Muscle layer of colon (tissue), 2 donors: ENCODE measurements at regions not wholly inside any gene's neighbourhood (a gene's known extent, or its start where the extent isn't known, plus 50 kb on each side); places are given as distances from the start of the nearest gene placed in this dataset.
"Not testable (repeated sequence)": the region's sequence is repeated elsewhere in the genome, so short reads cannot be mapped to it uniquely, and the experiment has no call there.

Experiments
- H3K27ac ChIP-seq: one replicate; pipeline ENCODE4 v1.7.0; 2013; ENCODE audit warnings: low read depth, mild to moderate bottlenecking, low read length, moderate library complexity
- H3K27me3 ChIP-seq, 2 donors: one replicate each; pipeline ENCODE4 v1.7.0; 2013; ENCODE audit warnings: low read length in 2 of 2, mild to moderate bottlenecking in 2 of 2; ENCODE audit not compliant: insufficient read depth in 2 of 2, control insufficient read depth in 1 of 2
- H3K36me3 ChIP-seq: one replicate; pipeline ENCODE4 v1.7.0; 2013; ENCODE audit warnings: mild to moderate bottlenecking, low read length; ENCODE audit not compliant: insufficient read depth
- H3K4me1 ChIP-seq: one replicate; pipeline ENCODE4 v1.7.0; 2013; ENCODE audit warnings: mild to moderate bottlenecking, low read length; ENCODE audit not compliant: insufficient read depth
- H3K4me3 ChIP-seq, 2 donors: one replicate each; pipeline ENCODE4 v1.7.0; 2013; ENCODE audit warnings: low read length in 2 of 2, low read depth in 1 of 2, mild to moderate bottlenecking in 1 of 2, moderate library complexity in 1 of 2
- H3K9ac ChIP-seq: one replicate; pipeline ENCODE4 v1.7.0; 2013; ENCODE audit warnings: low read length
- H3K9me3 ChIP-seq: one replicate; pipeline ENCODE4 v1.7.0; 2013; ENCODE audit warnings: mild to moderate bottlenecking, low read length
- donor health status: abdominal sarcoma.
- donor health status: Adenocarcinoma of cecum.

DNA sequence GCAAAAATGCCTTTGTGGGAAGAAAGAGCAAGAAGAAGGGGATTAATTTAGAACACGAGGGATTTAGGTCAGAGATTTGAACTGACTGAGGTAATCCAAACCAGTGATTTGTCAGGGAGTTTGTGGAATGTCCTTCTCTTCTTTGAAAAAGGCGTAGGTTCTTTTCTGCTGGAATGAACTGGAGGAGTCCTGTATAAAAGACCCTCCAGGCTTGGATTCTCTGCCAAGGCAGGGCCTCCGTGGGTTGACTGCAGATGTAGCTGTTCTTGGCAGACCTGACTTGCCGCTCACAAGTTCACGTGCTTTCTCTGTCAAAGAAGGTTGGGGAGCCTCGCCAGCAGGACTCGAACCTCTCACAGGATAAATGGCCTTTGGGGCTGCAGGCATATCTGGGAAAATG is 62.8 kb upstream of the STC2 start:
- no peak overlapping the region for H3K4me3 ChIP-seq
- no peak overlapping the region for H3K27ac ChIP-seq
- H3K9me3 ChIP-seq = no peaks in the 10 kb centered on the region
- H3K27me3 ChIP-seq = no peaks in the 10 kb centered on the region
- H3K36me3 ChIP-seq = no peaks in the 10 kb centered on the region
- H3K4me1 ChIP-seq = no peaks in the 10 kb centered on the region
- H3K9ac ChIP-seq = no peak overlapping the region

GRCh38 chr5:173387293-173387692 is 59.1 kb upstream of the STC2 start:
- H3K4me3 ChIP-seq = not testable (repeated sequence)

GRCh38 chr5:173385832-173386360 is 57.7 kb upstream of the STC2 start:
- no peaks in the 10 kb centered on the region for H3K9me3 ChIP-seq
- H3K36me3 ChIP-seq = no peaks in the 10 kb centered on the region
- no peaks in the 10 kb centered on the region for H3K4me1 ChIP-seq
- no peaks in the 10 kb centered on the region for H3K27me3 ChIP-seq
- no peak overlapping the region for H3K27ac ChIP-seq
- H3K9ac ChIP-seq = no peak overlapping the region
- no peak overlapping the region for H3K4me3 ChIP-seq

More at GRCh38 chr5:173387293-173387692, 59.1 kb upstream of the STC2 start:
- not testable (repeated sequence) for H3K27me3 ChIP-seq, H3K27ac ChIP-seq, H3K36me3 ChIP-seq, H3K4me1 ChIP-seq, H3K9me3 ChIP-seq, H3K9ac ChIP-seq

DNA sequence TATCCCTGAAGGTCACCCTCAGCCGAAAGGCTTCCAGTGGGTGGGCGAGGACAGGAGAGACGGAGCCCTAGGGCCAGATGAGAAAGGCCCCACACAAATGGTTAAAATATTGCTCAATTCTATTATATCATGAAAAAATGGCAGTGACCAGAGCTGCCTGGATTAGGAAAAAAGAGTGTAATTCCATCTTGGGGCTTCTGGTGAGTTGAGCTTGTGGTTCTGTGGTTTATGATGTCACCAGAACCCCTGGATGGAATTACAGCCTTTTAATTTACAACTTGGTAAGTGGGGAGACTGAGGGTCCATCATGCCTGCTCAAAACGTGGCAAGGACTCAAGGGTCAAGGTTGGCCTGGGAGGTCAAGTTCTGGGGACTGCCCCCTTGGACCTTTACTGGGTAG is 55.5 kb upstream of the STC2 start:
- Histone ChIP-seq H3K27me3 (no peaks in the 10 kb centered on the region), H3K36me3 (no peaks in the 10 kb centered on the region), H3K27ac (no peak overlapping the region), H3K9ac (no peak overlapping the region), H3K9me3 (no peaks in the 10 kb centered on the region), H3K4me3 (no peak overlapping the region), H3K4me1 (no peaks in the 10 kb centered on the region)

DNA sequence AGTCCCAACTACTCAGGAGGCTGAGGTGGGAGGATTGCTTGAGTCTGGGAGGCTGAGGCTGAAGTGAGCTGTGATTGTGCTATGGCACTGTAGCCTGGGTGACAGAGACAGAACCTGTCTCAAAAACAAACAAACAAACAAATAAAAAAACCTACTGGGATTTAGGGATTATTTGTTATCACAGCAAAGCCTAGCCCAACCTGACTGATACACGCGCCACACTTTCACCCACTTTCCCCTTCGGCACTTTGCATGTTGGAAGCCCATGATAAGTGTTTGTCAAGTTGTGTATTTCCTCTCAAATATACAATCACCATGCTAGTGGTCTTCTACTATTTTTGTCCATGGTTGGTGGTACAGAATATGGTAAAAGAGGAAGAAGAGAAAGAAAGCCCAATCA is 50.5 kb upstream of the STC2 start:
- Histone ChIP-seq H3K27ac (no peak overlapping the region), H3K36me3 (no peaks in the 10 kb centered on the region), H3K9ac (no peak overlapping the region), H3K4me3 (no peak overlapping the region), H3K27me3 (no peaks in the 10 kb centered on the region), H3K4me1 (no peaks in the 10 kb centered on the region), H3K9me3 (no peaks in the 10 kb centered on the region)
